Limb (tissue), 2 donors: ENCODE measurements at regions not wholly inside any gene's neighbourhood (a gene's known extent, or its start where the extent isn't known, plus 50 kb on each side); places are given as distances from the start of the nearest gene placed in this dataset.

Experiments used
- DNase-seq, 2 donors: peaks; one replicate each; pipeline ENCODE4 v3.0.0-alpha.2; 2016; ENCODE audit errors: extremely low spot score in 2 of 2

- DNase-seq = no peak
Measured at GRCh38 chr13:68173111-68173510, 943.0 kb upstream of the PCDH9 start.

GRCh38 chr13:68170961-68171360 lies 940.8 kb upstream of the PCDH9 start:
- no peak for DNase-seq

GRCh38 chr13:68168448-68168847 lies 938.3 kb upstream of the PCDH9 start:
- no peak for DNase-seq

- no peak for DNase-seq
Measured at GRCh38 chr13:68160466-68160865, 930.3 kb upstream of the PCDH9 start.

GRCh38 chr13:68152414-68152813 lies 922.3 kb upstream of the PCDH9 start:
- no peak for DNase-seq

DNA sequence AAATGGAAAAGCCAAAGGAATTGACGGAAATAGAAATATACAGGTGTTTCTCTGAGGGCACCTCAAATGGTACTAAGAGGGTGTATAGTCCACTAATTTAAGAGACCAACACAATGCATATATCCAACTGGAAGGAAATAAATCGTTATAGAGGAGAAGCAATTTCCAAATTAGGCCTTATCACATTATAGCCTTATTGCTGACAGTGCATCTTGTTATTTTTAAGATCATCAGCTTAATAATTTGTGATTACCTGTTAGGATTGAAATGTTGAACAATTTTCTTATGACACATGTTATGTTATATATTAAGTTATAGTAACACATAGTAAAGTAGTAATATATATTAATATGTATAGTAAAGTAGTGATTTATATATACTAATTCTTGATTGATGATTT lies 915.7 kb upstream of the PCDH9 start:
- no peak for DNase-seq

DNA sequence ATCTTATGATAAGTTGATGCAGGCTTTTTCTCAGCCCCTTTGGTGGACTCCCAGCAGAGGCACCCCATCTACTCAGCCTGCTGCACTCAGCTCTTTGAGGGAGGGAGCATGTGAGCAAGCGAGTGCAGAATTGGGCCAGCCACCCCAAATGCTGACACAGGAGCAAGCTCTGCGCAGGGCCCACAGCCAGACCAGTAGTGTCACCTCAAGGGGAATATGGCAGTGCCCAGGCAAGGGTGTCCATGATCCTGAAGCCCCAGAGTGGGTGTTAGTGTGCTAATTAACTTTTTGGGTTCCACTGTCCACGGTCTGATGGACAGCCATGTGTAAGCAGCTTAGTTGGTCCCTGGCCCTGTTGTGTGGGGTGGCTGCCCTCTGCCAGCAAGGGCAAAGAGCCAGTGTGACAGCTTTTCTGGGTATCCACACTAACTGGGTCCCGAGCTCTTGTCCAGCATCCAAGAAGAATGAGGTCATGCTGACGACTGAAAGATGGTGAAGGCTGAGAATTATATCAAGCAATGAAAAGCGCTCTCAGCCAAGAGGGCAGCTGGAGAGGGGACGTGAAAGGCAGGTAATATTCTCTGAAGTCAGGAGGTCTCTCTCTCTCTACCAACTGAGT lies 898.3 kb upstream of the PCDH9 start:
- no peak for DNase-seq

- DNase-seq = no peak
Measured at GRCh38 chr13:68125087-68125480, 894.9 kb upstream of the PCDH9 start.

GRCh38 chr13:68124437-68125086 lies 894.4 kb upstream of the PCDH9 start:
- DNase-seq = no peak

GRCh38 chr13:68110178-68110768 lies 880.1 kb upstream of the PCDH9 start:
- no peak for DNase-seq

- no peak for DNase-seq
Measured at GRCh38 chr13:68107667-68108066, 877.5 kb upstream of the PCDH9 start.

- DNase-seq = no peak
Measured at GRCh38 chr13:68099631-68100030, 869.5 kb upstream of the PCDH9 start.

DNA sequence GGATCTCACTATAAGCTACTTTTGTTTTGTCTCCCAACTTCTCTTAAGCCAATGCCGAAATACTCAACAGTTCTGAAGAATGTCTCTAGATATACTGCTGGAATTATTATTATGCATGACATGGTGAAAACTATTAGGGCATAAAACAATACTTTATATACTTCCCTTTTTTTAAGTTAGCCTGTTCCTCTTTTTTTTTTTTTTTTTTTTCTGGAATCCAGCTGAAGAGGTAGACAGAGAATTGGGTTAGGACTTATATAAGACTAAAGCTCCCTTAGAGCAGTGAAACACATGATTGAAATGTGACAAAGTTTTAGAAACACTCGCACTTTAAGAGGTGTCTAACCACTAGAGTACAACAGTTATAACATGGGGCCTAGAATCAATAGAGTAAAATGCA lies 850.9 kb upstream of the PCDH9 start:
- no peak for DNase-seq

DNA sequence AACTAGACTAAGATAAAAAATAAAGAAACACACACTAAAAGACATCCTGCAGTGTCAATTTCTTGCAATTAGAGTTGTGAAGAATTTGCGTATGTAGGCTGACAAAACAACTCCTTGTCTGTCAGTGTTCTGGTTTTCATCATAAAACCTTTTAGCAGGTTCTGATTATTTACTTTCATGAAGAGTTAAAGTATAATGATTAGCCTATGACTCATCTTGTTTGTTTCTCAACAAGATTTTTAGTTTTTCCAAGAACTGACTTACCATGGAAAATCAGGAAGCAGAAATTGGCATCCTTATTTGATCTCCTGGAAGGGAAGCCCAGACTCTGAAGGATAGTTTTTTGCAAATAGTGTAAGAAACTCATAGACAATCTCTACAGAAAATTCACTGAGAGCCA lies 848.7 kb upstream of the PCDH9 start:
- DNase-seq = no peak

- DNase-seq = no peak
Measured at GRCh38 chr13:68078469-68078868, 848.3 kb upstream of the PCDH9 start.

GRCh38 chr13:68076046-68076445 lies 845.9 kb upstream of the PCDH9 start:
- no peak for DNase-seq

GRCh38 chr13:68066879-68067513 lies 836.9 kb upstream of the PCDH9 start:
- DNase-seq = no peak

GRCh38 chr13:68064001-68064770 lies 834.0 kb upstream of the PCDH9 start:
- no peak for DNase-seq

DNA sequence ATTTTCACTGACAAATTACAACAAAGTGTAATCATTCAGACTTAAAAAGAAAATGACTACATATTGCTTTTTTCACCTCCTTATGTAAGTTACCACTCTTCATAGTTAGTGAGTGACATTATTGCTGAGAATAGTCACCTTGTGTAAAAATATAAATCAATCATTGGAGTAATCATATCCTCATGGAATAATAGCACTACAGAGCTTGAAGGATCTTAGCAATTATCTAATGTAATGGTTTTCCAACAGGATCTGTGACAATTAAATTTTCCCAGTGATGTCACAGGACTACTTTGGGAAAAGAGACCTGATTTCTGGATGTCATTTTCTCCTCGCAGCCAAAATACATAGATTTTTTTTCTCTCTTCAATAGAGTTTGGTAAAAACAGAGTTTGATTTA lies 833.0 kb upstream of the PCDH9 start:
- no peak for DNase-seq

DNA sequence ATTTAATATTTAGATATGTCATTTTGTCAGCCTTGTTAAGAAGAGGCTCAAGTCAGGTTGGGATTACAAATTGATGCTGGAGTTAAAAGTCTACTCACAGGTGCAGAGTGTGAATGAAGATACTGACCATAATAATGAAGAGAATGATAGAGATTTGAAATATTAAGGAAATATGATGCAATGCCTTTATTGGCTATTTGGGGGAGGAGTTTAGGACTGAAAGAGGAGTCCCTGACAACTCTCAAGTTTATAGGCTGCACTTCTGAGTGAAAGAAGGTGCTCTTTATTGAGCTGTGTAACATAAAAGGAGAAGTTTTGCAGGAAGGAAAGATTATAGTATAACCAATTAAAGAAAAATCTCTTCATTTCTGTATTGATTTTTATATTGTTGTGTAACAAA lies 827.7 kb upstream of the PCDH9 start:
- DNase-seq = no peak

GRCh38 chr13:68056816-68057710 lies 826.9 kb upstream of the PCDH9 start:
- no peak for DNase-seq
